ENCODE measurements at regions not wholly inside any gene's neighbourhood (a gene's known extent, or its start where the extent isn't known, plus 50 kb on each side); places are given as distances from the start of the nearest gene placed in this dataset.

DNA sequence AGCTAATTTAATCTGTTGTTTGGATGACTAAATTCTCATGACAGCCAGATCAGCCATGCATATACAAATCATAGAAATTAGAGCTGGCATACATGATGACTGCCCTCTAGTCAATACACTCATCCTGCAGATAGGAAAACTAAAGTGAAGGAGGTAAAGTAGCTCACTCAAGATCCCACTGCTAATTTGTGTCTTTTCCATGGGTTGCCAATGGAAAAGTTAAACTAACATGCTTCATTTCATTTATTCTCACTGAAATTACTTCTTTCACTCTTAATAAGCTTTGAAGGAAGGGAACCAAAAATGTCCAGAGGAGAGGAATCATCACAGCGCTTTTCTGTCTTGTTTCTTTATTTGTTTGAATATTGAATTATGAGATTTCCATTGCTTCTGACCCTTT, 308.2 kb downstream of the GJA1 start:
- no peaks in the 10 kb centered on the region for H3K27me3 ChIP-seq
- no peaks in the 10 kb centered on the region for H3K9me3 ChIP-seq
- no peaks in the 10 kb centered on the region for H3K36me3 ChIP-seq
- no peak for DNase-seq
- H3K4me3 ChIP-seq (ENCODE audit: low read depth, low read length): no peak overlapping the region
- H3K4me1 ChIP-seq: no peaks in the 10 kb centered on the region
- no peak for TF ChIP-seq CTCF (IDR thresholded peaks at IDR 0.05; ENCODE audit: low read depth, low read length)

DNA sequence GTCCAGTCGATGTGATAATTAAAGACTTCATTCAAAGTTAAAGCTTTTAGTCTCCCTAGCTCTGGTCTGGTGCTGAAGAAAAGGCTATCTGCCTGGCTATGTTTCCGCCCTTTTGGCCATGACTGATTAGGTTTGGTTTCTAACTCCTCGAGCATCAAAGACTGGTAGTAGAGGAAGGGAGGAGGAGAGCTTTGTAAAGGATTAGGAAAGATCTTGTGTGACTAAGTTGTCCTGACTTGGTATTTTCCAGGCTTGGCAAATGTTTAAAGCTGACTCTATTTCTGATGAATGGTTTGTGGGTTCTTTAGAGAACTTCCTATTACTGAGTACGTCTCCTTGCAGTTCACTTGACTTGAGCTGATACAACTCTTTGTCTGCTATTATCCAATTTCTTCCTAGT, 312.9 kb downstream of the GJA1 start:
- no peak for DNase-seq
- no peak for TF ChIP-seq CTCF (IDR thresholded peaks at IDR 0.05; ENCODE audit: low read depth, low read length)

DNA sequence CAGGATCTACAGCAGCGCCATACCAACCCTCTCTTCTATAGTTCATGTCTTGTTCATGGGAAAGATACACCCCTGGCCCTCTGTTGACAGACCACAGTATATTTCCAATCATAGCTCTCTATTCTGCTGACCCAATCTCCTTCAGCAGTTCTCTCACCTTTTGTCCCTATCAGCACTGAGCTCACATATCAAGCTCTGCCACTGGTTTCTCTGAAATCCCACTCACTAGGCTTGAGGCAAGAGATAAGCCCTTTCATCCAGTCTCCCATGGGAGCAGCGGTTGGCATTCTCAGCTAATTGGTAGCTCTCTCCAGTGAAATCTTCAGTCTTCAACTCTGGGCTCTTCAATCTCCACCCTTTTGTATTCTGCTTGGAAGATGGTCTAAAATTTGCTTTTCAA, 313.4 kb downstream of the GJA1 start:
- no peak for DNase-seq
- TF ChIP-seq CTCF (IDR thresholded peaks at IDR 0.05; ENCODE audit: low read depth, low read length): no peak
- H3K27me3 ChIP-seq: no peaks in the 10 kb centered on the region
- H3K4me3 ChIP-seq (ENCODE audit: low read depth, low read length): no peak overlapping the region
- no peaks in the 10 kb centered on the region for H3K4me1 ChIP-seq
- H3K36me3 ChIP-seq: no peaks in the 10 kb centered on the region
- H3K9me3 ChIP-seq: no peaks in the 10 kb centered on the region

More for the DNA sequence above, 312.9 kb downstream of the GJA1 start:
- Histone ChIP-seq H3K27me3 (no peaks in the 10 kb centered on the region), H3K9me3 (no peaks in the 10 kb centered on the region), H3K4me1 (no peaks in the 10 kb centered on the region), H3K4me3 (ENCODE audit: low read depth, low read length) (no peak overlapping the region), H3K36me3 (no peaks in the 10 kb centered on the region)

GRCh38 chr6:121755485-121755884, 320.0 kb downstream of the GJA1 start:
- H3K4me1 ChIP-seq: no peaks in the 10 kb centered on the region
- H3K9me3 ChIP-seq: no peaks in the 10 kb centered on the region
- no peak for TF ChIP-seq CTCF (IDR thresholded peaks at IDR 0.05; ENCODE audit: low read depth, low read length)

GRCh38 chr6:121756666-121757065, 321.2 kb downstream of the GJA1 start:
- no peak for DNase-seq

More at GRCh38 chr6:121755485-121755884, 320.0 kb downstream of the GJA1 start:
- DNase-seq: no peak
- Histone ChIP-seq H3K4me3 (ENCODE audit: low read depth, low read length) (no peak overlapping the region), H3K27me3 (no peaks in the 10 kb centered on the region), H3K36me3 (no peaks in the 10 kb centered on the region)

DNA sequence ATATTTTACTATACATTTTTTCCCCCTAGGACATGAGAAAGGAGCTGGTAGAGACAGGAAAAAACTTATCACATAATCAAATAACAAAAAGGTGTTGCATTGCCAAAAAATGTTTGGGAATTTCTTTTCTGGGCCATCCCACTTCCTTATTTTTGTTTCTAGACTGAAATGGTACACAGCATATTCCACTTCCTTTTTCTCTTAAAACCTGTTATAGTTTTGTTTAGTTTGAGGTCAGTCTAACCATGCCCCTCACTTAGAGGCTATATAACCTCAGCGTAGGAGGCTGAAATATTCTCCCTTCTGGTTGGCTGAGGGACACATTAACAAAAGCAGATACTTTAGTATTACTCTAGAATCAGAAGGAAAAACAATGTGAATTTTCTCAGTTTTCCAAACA, 323.9 kb downstream of the GJA1 start:
- Histone ChIP-seq H3K4me1 (no peaks in the 10 kb centered on the region), H3K9me3 (no peaks in the 10 kb centered on the region; the same call in 1 of the 2 replicates), H3K4me3 (ENCODE audit: low read depth, low read length) (no peak overlapping the region), H3K36me3 (no peaks in the 10 kb centered on the region), H3K27me3 (no peaks in the 10 kb centered on the region)
- TF ChIP-seq CTCF (IDR thresholded peaks at IDR 0.05; ENCODE audit: low read depth, low read length): no peak
- DNase-seq: no peak

More at GRCh38 chr6:121756666-121757065, 321.2 kb downstream of the GJA1 start:
- Histone ChIP-seq H3K4me1 (no peaks in the 10 kb centered on the region), H3K4me3 (ENCODE audit: low read depth, low read length) (no peak overlapping the region), H3K9me3 (no peaks in the 10 kb centered on the region), H3K27me3 (no peaks in the 10 kb centered on the region), H3K36me3 (no peaks in the 10 kb centered on the region)
- no peak for TF ChIP-seq CTCF (IDR thresholded peaks at IDR 0.05; ENCODE audit: low read depth, low read length)

All from BE2C (cell line).